HepG2 (cell line): ENCODE measurements at regions not wholly inside any gene's neighbourhood (a gene's known extent, or its start where the extent isn't known, plus 50 kb on each side); places are given as distances from the start of the nearest gene placed in this dataset.

Experiments
- CCAR2 ChIP-seq: fragments of 200-400 bp; formaldehyde crosslinking; optimal IDR thresholded peaks from 2 replicates; pipeline ENCODE3; 2018; ENCODE audit warnings: low read depth, mild to moderate bottlenecking, low read length, moderate library complexity
- CEBPB ChIP-seq: IDR thresholded peaks from 2 replicates; pipeline ENCODE4 v1.6.1; 2011; ENCODE audit warnings: low read depth, low read length, improper control_type of control experiment, borderline replicate concordance
- ELF1 ChIP-seq: sonication (generic); formaldehyde crosslinking; IDR thresholded peaks from 2 replicates; pipeline ENCODE4 v1.4.0; 2020; ENCODE audit warnings: missing genetic modification reagents
- FOXM1 ChIP-seq: sonication (generic); formaldehyde crosslinking; IDR thresholded peaks from 2 replicates; pipeline ENCODE4 v1.5.0; 2020; ENCODE audit warnings: missing genetic modification reagents
- GATAD1 ChIP-seq: IDR thresholded peaks from 2 replicates; pipeline ENCODE4 v1.6.1; 2016; ENCODE audit warnings: missing genetic modification reagents, missing compliant biosample characterization
- HES4 ChIP-seq: sonication (generic); formaldehyde crosslinking; IDR thresholded peaks from 2 replicates; pipeline ENCODE4 v1.9.0; 2021; ENCODE audit warnings: mild to moderate bottlenecking, missing genetic modification reagents, borderline replicate concordance
- HOXA9 ChIP-seq: sonication (generic); formaldehyde crosslinking; IDR thresholded peaks from 2 replicates; pipeline ENCODE4 v1.8.1; 2022; ENCODE audit warnings: missing genetic modification reagents, mild to moderate bottlenecking, moderate library complexity, borderline replicate concordance
- KAT8 ChIP-seq: IDR thresholded peaks from 2 replicates; pipeline ENCODE4 v1.6.1; 2016; ENCODE audit warnings: missing genetic modification reagents, missing compliant biosample characterization
- KLF9 ChIP-seq: IDR thresholded peaks from 2 replicates; pipeline ENCODE4 v1.6.1; 2016; ENCODE audit warnings: low read depth
- NFYC ChIP-seq: IDR thresholded peaks from 2 replicates; pipeline ENCODE4 v1.6.1; 2016; ENCODE audit warnings: missing genetic modification reagents, missing compliant biosample characterization
- NR1H2 ChIP-seq: sonication (generic); formaldehyde crosslinking; IDR thresholded peaks from 2 replicates; pipeline ENCODE4 v1.8.1; 2022; ENCODE audit warnings: low read depth, missing genetic modification reagents, borderline replicate concordance
- RAD51 ChIP-seq: fragments of 450-650 bp; IDR thresholded peaks from 2 replicates; pipeline ENCODE4 v1.6.1; 2016; ENCODE audit warnings: borderline replicate concordance
- SIN3A ChIP-seq: IDR thresholded peaks from 2 replicates; pipeline ENCODE4 v1.6.1; 2011; ENCODE audit warnings: low read depth, mild to moderate bottlenecking, control low read depth, low read length, borderline replicate concordance
- SP4 ChIP-seq: sonication (generic); formaldehyde crosslinking; IDR thresholded peaks from 2 replicates; pipeline ENCODE4 v1.8.1; 2023; ENCODE audit warnings: mild to moderate bottlenecking, missing genetic modification reagents
- TOE1 ChIP-seq: sonication (generic); formaldehyde crosslinking; IDR thresholded peaks from 2 replicates; pipeline ENCODE4 v1.4.0; 2020; ENCODE audit warnings: mild to moderate bottlenecking, missing genetic modification reagents
- ZBTB7A ChIP-seq: sonication (generic); formaldehyde crosslinking; IDR thresholded peaks from 2 replicates; pipeline ENCODE4 v1.8.0; 2022; ENCODE audit warnings: mild to moderate bottlenecking, missing genetic modification reagents
- ZC3H4 ChIP-seq: sonication (generic); formaldehyde crosslinking; IDR thresholded peaks from 2 replicates; pipeline ENCODE4 v1.4.0; 2020; ENCODE audit warnings: missing genetic modification reagents, borderline replicate concordance
- ZNF10 ChIP-seq: sonication (generic); formaldehyde crosslinking; IDR thresholded peaks from 2 replicates; pipeline ENCODE4 v1.4.0; 2020; ENCODE audit warnings: mild to moderate bottlenecking, low read depth, missing genetic modification reagents, borderline replicate concordance
- ZNF138 ChIP-seq: sonication (generic); formaldehyde crosslinking; IDR thresholded peaks from 2 replicates; pipeline ENCODE4 v1.5.0; 2020; ENCODE audit warnings: mild to moderate bottlenecking, low read depth, missing genetic modification reagents
- ZNF33B ChIP-seq: sonication (generic); formaldehyde crosslinking; IDR thresholded peaks from 2 replicates; pipeline ENCODE4 v1.5.1; 2020; ENCODE audit warnings: mild to moderate bottlenecking, missing genetic modification reagents
- ZNF44 ChIP-seq: sonication (generic); formaldehyde crosslinking; IDR thresholded peaks from 2 replicates; pipeline ENCODE4 v1.5.1; 2020; ENCODE audit warnings: mild to moderate bottlenecking, missing genetic modification reagents
- ZNF468 ChIP-seq: sonication (generic); formaldehyde crosslinking; IDR thresholded peaks from 2 replicates; pipeline ENCODE4 v1.8.0; 2022; ENCODE audit warnings: mild to moderate bottlenecking, moderate library complexity, missing genetic modification reagents
- ZNF501 ChIP-seq: sonication (generic); formaldehyde crosslinking; IDR thresholded peaks from 2 replicates; pipeline ENCODE4 v1.5.1; 2020; ENCODE audit warnings: mild to moderate bottlenecking, moderate library complexity, missing genetic modification reagents
- ZNF543 ChIP-seq: sonication (generic); formaldehyde crosslinking; IDR thresholded peaks from 2 replicates; pipeline ENCODE4 v1.4.0; 2020; ENCODE audit warnings: mild to moderate bottlenecking, missing genetic modification reagents
- ZNF598 ChIP-seq: sonication (generic); formaldehyde crosslinking; IDR thresholded peaks from 2 replicates; pipeline ENCODE4 v1.5.1; 2020; ENCODE audit warnings: mild to moderate bottlenecking, missing genetic modification reagents, borderline replicate concordance
- ZNF616 ChIP-seq: sonication (generic); formaldehyde crosslinking; IDR thresholded peaks from 2 replicates; pipeline ENCODE4 v1.5.0; 2020; ENCODE audit warnings: low read depth, mild to moderate bottlenecking, missing genetic modification reagents
- ZNF776 ChIP-seq: sonication (generic); formaldehyde crosslinking; IDR thresholded peaks from 2 replicates; pipeline ENCODE4 v1.4.0; 2020; ENCODE audit warnings: mild to moderate bottlenecking, missing genetic modification reagents
- ZNF841 ChIP-seq: sonication (generic); formaldehyde crosslinking; IDR thresholded peaks from 2 replicates; pipeline ENCODE4 v1.8.1; 2023; ENCODE audit warnings: missing genetic modification reagents, borderline replicate concordance
- ZSCAN12 ChIP-seq: sonication (generic); formaldehyde crosslinking; IDR thresholded peaks from 2 replicates; pipeline ENCODE4 v1.9.0; 2021; ENCODE audit warnings: mild to moderate bottlenecking, missing genetic modification reagents
- TF ChIP-seq, protein P1 (sequence below): sonication (generic); formaldehyde crosslinking; conservative IDR thresholded peaks from 2 replicates; pipeline ENCODE4 v1.4.0; 2020; ENCODE audit warnings: missing genetic modification reagents
- TF ChIP-seq, protein P2 (sequence below): IDR thresholded peaks from 2 replicates; pipeline ENCODE4 v1.6.1; 2016; ENCODE audit warnings: control low read depth

DNA sequence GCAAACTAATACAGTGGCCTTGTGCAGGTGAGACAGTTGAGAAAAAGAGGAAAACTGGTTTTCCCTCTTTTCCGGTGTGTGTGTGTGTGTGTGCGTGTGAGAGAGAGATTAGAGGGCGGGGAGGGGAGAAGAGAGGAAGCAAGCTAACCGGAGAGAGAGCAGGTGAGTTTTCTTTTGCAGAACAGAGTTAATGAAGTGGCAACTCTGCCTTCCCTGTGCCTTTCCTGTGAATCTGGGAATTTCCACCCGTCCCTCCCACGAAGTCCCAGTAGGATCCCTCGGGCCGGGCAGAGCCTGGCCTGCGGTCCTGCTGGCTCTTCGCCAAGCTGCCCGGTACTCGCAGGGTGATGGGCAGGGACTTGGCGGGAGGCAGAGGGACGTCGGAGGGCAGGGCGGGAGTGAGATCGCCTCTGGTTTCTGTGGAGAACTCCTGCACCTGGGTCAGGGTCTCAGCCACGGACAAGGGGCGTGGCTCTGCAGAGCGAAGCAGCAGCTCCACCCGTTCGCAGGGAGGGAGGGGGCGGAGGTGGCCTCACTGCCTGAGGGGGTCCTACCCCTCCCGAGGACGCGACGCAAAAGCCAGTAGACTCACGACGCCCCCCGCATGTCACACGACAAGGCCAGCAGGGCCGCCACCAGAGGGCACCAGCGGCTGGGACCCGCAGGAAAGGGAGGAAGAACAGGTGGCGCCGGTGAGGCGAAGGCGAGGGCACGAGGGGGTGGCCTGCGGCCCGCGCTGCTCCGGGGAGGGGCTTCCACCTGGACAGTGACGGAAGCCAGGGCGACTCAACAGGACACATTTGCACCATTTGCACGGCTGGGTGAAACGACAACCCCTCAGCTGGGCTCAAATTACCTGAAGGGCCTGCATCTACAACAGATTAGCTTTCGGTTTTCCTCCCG, 51.2 kb upstream of the RNF182 start (continued):
- TF ChIP-seq, protein P1, sequence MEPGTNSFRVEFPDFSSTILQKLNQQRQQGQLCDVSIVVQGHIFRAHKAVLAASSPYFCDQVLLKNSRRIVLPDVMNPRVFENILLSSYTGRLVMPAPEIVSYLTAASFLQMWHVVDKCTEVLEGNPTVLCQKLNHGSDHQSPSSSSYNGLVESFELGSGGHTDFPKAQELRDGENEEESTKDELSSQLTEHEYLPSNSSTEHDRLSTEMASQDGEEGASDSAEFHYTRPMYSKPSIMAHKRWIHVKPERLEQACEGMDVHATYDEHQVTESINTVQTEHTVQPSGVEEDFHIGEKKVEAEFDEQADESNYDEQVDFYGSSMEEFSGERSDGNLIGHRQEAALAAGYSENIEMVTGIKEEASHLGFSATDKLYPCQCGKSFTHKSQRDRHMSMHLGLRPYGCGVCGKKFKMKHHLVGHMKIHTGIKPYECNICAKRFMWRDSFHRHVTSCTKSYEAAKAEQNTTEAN: peak; percentile 89; the same call in 1 of the 2 replicates
- TF ChIP-seq ZNF616 (CRISPR knock-in tag) (peak; percentile 95), GATAD1 (CRISPR knock-in tag) (peak; percentile 68; the same call in 1 of the 2 replicates), ZNF501 (CRISPR knock-in tag) (peak; percentile 90), NFYC (peak; percentile 60), NR1H2 (CRISPR knock-in tag) (peak; percentile 98), ELF1 (CRISPR knock-in tag) (peak; percentile 75), ZNF841 (0 out of 2 replicates have a peak, but pooled peaks have one; percentile 80), ZNF468 (CRISPR knock-in tag) (peak; percentile 64; the same call in 1 of the 2 replicates), ZSCAN12 (peak; percentile 87; the same call in 1 of the 2 replicates), HOXA9 (CRISPR knock-in tag) (peak; percentile 91), ZNF138 (peak; percentile 18; the same call in 1 of the 2 replicates), CEBPB (no peak), TOE1 (CRISPR knock-in tag) (peak; percentile 94; the same call in 1 of the 2 replicates), SIN3A (no peak; the same call in 1 of the 2 replicates), ZNF776 (peak; percentile 96; the same call in 1 of the 2 replicates), CCAR2 (no peak), RAD51 (no peak), ZNF10 (no peak), ZBTB7A (peak; percentile 99), KAT8 (peak; percentile 86), ZNF543 (CRISPR knock-in tag) (peak; percentile 89), HES4 (peak; percentile 99), ZNF44 (CRISPR knock-in tag) (no peak), ZNF33B (CRISPR knock-in tag) (peak; percentile 94; the same call in 1 of the 2 replicates), SP4 (peak; percentile 76), ZNF598 (CRISPR knock-in tag) (peak; percentile 87), ZC3H4 (no peak), KLF9 (CRISPR knock-in tag) (peak; percentile 92), FOXM1 (CRISPR knock-in tag) (peak; percentile 66; the same call in 1 of the 2 replicates)
- TF ChIP-seq, protein P2, sequence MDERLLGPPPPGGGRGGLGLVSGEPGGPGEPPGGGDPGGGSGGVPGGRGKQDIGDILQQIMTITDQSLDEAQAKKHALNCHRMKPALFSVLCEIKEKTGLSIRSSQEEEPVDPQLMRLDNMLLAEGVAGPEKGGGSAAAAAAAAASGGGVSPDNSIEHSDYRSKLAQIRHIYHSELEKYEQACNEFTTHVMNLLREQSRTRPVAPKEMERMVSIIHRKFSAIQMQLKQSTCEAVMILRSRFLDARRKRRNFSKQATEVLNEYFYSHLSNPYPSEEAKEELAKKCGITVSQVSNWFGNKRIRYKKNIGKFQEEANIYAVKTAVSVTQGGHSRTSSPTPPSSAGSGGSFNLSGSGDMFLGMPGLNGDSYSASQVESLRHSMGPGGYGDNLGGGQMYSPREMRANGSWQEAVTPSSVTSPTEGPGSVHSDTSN (CRISPR knock-in tag): no peak
